Stimulated activated CD8-positive, alpha-beta memory T cell treated with anti-CD3 and anti-CD28 coated beads, Interleukin-7, amount 100 ng/mL, for 48 hours (primary cell): ENCODE measurements at regions not wholly inside any gene's neighbourhood (a gene's known extent, or its start where the extent isn't known, plus 50 kb on each side); places are given as distances from the start of the nearest gene placed in this dataset.

Source experiments
- DNase-seq, 2 donors: peaks; one replicate each; pipeline ENCODE4 v3.0.0-alpha.2; 2020; ENCODE audit warnings: low read depth in 1 of 2; ENCODE audit errors: extremely low read depth in 1 of 2

- DNase-seq = no peak
These were observed 126.4 kb upstream of the DLX2 start for GRCh38 chr2:172229125-172229524.

GRCh38 chr2:172230332-172230888 lies 127.7 kb upstream of the DLX2 start:
- DNase-seq = no peak

GRCh38 chr2:172230889-172231401 lies 128.2 kb upstream of the DLX2 start:
- no peak for DNase-seq

- no peak for DNase-seq
These were observed 128.8 kb upstream of the DLX2 start for GRCh38 chr2:172231508-172231907.

- DNase-seq = no peak
These were observed 130.2 kb upstream of the DLX2 start for GRCh38 chr2:172232708-172233396.

- DNase-seq = no peak
These were observed 131.5 kb upstream of the DLX2 start for GRCh38 chr2:172233987-172234715.

- DNase-seq = no peak
These were observed 132.3 kb upstream of the DLX2 start for GRCh38 chr2:172234716-172235691.

- no peak for DNase-seq
These were observed 137.4 kb upstream of the DLX2 start for GRCh38 chr2:172239944-172240590.

GRCh38 chr2:172241222-172241621 lies 138.5 kb upstream of the DLX2 start:
- DNase-seq = no peak

GRCh38 chr2:172242471-172242870 lies 139.8 kb upstream of the DLX2 start:
- no peak for DNase-seq

GRCh38 chr2:172242961-172243360 lies 140.3 kb upstream of the DLX2 start:
- no peak for DNase-seq

GRCh38 chr2:172244419-172245130 lies 141.9 kb upstream of the DLX2 start:
- DNase-seq = no peak

GRCh38 chr2:172246649-172247048 lies 143.9 kb upstream of the DLX2 start:
- DNase-seq = no peak

- DNase-seq = no peak
These were observed 144.5 kb upstream of the DLX2 start for GRCh38 chr2:172247203-172247602.

- no peak for DNase-seq
These were observed 145.7 kb upstream of the DLX2 start for GRCh38 chr2:172248381-172248780.

- DNase-seq = no peak
These were observed 146.1 kb upstream of the DLX2 start for GRCh38 chr2:172248785-172249187.

- no peak for DNase-seq
These were observed 146.6 kb upstream of the DLX2 start for GRCh38 chr2:172249334-172249733.

- no peak for DNase-seq
These were observed 147.3 kb upstream of the DLX2 start for GRCh38 chr2:172249986-172250385.

- no peak for DNase-seq
These were observed 148.5 kb upstream of the DLX2 start for GRCh38 chr2:172251231-172251630.

GRCh38 chr2:172252154-172252553 lies 149.5 kb upstream of the DLX2 start:
- no peak for DNase-seq
